BLaER1 treated with 17β-estradiol and CSF1 and Interleukin-3, amounts not matched to agents 10 nM and 100 nM (cell line): ENCODE measurements at regions not wholly inside any gene's neighbourhood (a gene's known extent, or its start where the extent isn't known, plus 50 kb on each side); places are given as distances from the start of the nearest gene placed in this dataset.

Experiments used
- H3K27ac ChIP-seq, 11 experiments: shearing (Covaris generic); formaldehyde crosslinking; 2 replicates each; pipeline ENCODE4 v1.8.1; 2022
- H3K27me3 ChIP-seq, 11 experiments: shearing (Covaris generic); formaldehyde crosslinking; 2 replicates each; pipeline ENCODE4 v1.8.1; 2022
- H3K36me3 ChIP-seq, 11 experiments: shearing (Covaris generic); formaldehyde crosslinking; 2 replicates each; pipeline ENCODE4 v1.8.1; 2022
- H3K4me1 ChIP-seq, 10 experiments: shearing (Covaris generic); formaldehyde crosslinking; 2 replicates each; pipeline ENCODE4 v1.8.1; 2022
- H3K4me2 ChIP-seq, 11 experiments: shearing (Covaris generic); formaldehyde crosslinking; 2 replicates each; pipeline ENCODE4 v1.8.1; 2022
- H3K4me3 ChIP-seq, 10 experiments: shearing (Covaris generic); formaldehyde crosslinking; 2 replicates each; pipeline ENCODE4 v1.8.1; 2022
- H3K9ac ChIP-seq, 11 experiments: shearing (Covaris generic); formaldehyde crosslinking; 2 replicates each; pipeline ENCODE4 v1.8.1; 2022
- H3K9me3 ChIP-seq, 11 experiments: shearing (Covaris generic); formaldehyde crosslinking; replicated peaks in 1 of 11; 2 replicates each; pipeline ENCODE4 v1.8.1; 2022
- H4K20me1 ChIP-seq, 11 experiments: shearing (Covaris generic); formaldehyde crosslinking; 2 replicates each; pipeline ENCODE4 v1.8.1; 2022
- Cebpa-rat ChIP-seq, 11 experiments: shearing (Covaris generic); IDR thresholded peaks; 2 replicates each; pipeline ENCODE4 v1.8.1; 2022

DNA sequence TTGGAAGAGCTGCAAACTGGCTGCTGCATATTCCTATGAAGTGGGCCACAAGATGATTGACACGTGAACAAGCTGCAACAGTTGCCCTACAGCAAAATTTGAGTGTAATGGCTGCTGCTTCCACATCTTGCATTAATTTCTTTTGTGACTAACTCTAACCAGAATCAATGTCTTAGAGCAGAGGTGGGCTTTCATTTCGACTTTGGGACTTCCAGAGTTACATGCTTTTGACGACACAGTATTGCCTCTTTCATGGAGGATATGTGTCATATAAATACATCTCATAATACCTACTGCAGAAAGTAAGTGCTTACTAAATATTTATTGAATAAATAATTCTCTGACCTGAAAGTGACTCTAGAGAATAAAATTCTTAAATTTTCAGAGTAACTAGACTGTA is 340.7 kb upstream of the KCNH8 start:
- Histone ChIP-seq H3K4me1 (peaks cover 0 to 19% (median 8%) of the 10 kb centered on the region in 10 experiments; a peak in 10 of 20 replicates), H3K27me3 (no peaks in the 10 kb centered on the region), H3K36me3 (no peaks in the 10 kb centered on the region), H3K9me3 (no peaks in the 10 kb centered on the region), H4K20me1 (no peaks in the 10 kb centered on the region), H3K9ac (no peak overlapping the region), H3K4me2 (no peak overlapping the region), H3K27ac (no peak overlapping the region), H3K4me3 (no peak overlapping the region)
- TF ChIP-seq Cebpa-rat (IDR thresholded peaks at IDR 0.05) = no peak

DNA sequence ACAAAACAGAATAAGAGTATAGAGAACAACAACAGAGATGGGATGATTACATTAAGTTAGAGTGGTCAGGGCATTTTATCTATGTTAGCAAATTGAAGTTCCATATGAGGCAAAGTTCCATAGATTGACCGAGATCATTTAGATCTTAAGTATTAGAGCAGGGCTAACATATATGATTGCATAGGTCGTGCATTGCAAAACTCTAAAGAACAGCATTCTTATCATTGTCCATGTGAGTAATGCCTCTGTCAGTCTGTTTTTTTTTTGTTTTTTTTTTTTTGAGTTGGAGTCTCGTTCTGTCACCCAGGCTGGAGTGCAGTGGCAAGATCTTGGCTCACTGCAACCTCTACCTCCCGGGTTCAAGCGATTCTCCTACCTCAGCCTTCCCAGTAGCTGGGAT is 341.7 kb upstream of the KCNH8 start:
- no peak overlapping the region for H3K4me3 ChIP-seq
- H3K27ac ChIP-seq = no peak overlapping the region
- H3K4me2 ChIP-seq = no peak overlapping the region
- no peak for TF ChIP-seq Cebpa-rat (IDR thresholded peaks at IDR 0.05)
- no peaks in the 10 kb centered on the region for H4K20me1 ChIP-seq
- no peaks in the 10 kb centered on the region for H3K36me3 ChIP-seq
- H3K27me3 ChIP-seq = no peaks in the 10 kb centered on the region
- no peaks in the 10 kb centered on the region for H3K9me3 ChIP-seq
- no peak overlapping the region for H3K9ac ChIP-seq
- H3K4me1 ChIP-seq = peaks cover 0 to 19% (median 8%) of the 10 kb centered on the region in 10 experiments; a peak in 10 of 20 replicates

DNA sequence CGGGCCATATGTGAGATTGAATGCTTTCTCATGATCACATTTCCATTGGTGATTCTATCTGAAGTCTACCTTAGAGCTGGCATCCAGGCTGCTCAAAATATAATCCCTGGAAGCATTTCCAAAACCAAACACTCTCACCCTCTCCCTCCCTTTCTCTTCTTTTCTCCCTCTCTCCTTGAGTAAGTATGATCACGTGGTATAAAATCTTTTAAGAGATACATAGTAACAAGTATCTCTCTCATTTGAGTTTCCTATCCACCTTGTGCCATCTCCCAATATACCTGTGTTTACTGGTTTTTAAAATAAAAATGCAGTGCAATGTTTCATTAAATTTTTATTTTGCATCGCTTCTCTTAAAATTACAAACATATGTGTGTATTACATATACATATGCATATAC is 350.9 kb upstream of the KCNH8 start:
- Histone ChIP-seq H3K9me3 (no peaks in the 10 kb centered on the region), H3K4me3 (no peak overlapping the region), H4K20me1 (no peaks in the 10 kb centered on the region), H3K4me2 (no peak overlapping the region), H3K27ac (no peak overlapping the region), H3K27me3 (no peaks in the 10 kb centered on the region), H3K36me3 (no peaks in the 10 kb centered on the region), H3K4me1 (no peaks in the 10 kb centered on the region), H3K9ac (no peak overlapping the region)
- no peak for TF ChIP-seq Cebpa-rat (IDR thresholded peaks at IDR 0.05)

DNA sequence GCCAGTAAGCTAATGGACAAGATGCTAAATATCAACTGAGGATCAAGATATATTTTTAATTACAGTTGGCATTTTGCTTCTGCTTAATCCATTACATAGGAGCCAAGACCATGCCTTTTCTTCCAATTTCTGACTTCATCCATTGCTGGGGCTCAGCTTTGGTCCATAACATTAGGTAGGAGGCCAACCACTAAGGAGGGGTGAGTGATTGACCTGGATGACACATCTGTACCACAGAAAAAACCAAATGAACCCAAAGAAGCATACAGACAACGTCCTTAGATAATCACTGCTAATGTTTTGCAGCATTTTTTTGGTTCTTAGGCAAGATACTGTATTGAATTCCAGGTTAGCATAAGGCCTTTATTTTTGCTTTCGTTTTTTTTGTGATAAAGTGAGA is 353.2 kb upstream of the KCNH8 start:
- no peaks in the 10 kb centered on the region for H3K27me3 ChIP-seq
- H3K4me2 ChIP-seq = no peak overlapping the region
- H3K4me3 ChIP-seq = no peak overlapping the region
- no peaks in the 10 kb centered on the region for H3K4me1 ChIP-seq
- no peaks in the 10 kb centered on the region for H3K9me3 ChIP-seq
- no peak for TF ChIP-seq Cebpa-rat (IDR thresholded peaks at IDR 0.05)
- no peak overlapping the region for H3K27ac ChIP-seq
- H3K36me3 ChIP-seq = no peaks in the 10 kb centered on the region
- H3K9ac ChIP-seq = no peak overlapping the region
- no peaks in the 10 kb centered on the region for H4K20me1 ChIP-seq

DNA sequence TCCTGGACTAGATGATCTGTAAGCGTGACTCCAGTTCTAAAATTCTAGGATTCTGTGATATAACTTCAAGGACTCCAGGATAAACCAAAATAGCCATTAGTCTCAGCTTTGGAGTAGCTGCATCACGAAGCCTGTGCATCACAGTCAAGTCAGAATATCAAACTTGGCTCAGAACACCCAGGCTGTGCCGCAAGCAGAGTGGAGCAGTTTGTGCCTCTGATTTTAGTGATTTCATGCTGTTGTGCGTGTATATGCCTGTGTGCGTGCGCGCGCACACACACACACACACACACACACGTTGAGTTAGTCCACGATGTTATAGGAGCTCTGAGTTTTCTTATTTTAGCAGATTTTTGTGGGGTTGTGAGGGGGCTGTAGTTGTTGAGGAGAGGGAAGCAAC is 356.6 kb upstream of the KCNH8 start:
- Histone ChIP-seq H3K4me1 (no peaks in the 10 kb centered on the region), H3K27me3 (no peaks in the 10 kb centered on the region), H3K4me3 (no peak overlapping the region), H3K27ac (no peak overlapping the region), H4K20me1 (no peaks in the 10 kb centered on the region), H3K9ac (no peak overlapping the region), H3K4me2 (no peak overlapping the region), H3K9me3 (no peaks in the 10 kb centered on the region), H3K36me3 (no peaks in the 10 kb centered on the region)
- no peak for TF ChIP-seq Cebpa-rat (IDR thresholded peaks at IDR 0.05)

DNA sequence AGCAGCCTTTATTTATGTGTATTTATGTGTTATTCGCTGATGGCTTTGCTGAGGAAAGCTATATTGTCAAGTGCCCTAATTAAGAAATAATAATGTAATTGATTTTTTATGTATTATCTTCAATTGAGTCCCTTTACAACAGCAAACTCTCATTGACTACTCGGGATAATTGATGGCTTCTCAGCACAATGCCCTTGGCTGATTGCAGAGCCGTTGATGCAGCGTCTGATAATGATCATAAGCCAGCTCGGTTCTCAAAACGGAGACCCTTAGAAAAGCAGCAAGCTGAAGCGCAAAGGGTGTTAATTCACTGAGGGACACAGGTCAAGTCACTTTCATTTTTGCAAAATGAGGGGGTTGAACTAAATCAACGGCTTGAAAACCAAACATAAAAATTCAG is 357.1 kb upstream of the KCNH8 start:
- Histone ChIP-seq H3K4me1 (no peaks in the 10 kb centered on the region), H3K9me3 (no peaks in the 10 kb centered on the region), H3K36me3 (no peaks in the 10 kb centered on the region), H3K27me3 (no peaks in the 10 kb centered on the region), H3K4me3 (no peak overlapping the region), H3K9ac (no peak overlapping the region), H3K27ac (no peak overlapping the region), H4K20me1 (no peaks in the 10 kb centered on the region), H3K4me2 (no peak overlapping the region)
- TF ChIP-seq Cebpa-rat (IDR thresholded peaks at IDR 0.05) = no peak

DNA sequence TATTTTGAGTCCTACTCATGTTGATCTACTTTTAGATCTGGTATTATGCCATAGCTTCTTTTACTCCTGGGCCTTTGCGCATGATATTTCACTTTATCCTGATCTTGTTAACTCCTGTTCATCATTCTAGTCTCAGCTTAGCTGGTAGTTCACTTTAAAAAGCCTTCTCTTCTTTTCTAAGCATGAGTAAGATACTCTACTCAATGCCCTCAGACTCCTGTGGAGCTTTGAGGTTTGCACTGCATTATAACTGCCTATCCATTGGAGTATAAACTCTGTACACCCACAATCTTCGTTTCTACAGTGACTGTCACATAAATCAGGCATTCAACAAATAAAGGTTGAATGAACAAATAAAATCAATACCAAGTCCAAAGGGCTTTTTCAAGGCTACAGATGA is 357.9 kb upstream of the KCNH8 start:
- H4K20me1 ChIP-seq = no peaks in the 10 kb centered on the region
- no peaks in the 10 kb centered on the region for H3K9me3 ChIP-seq

DNA sequence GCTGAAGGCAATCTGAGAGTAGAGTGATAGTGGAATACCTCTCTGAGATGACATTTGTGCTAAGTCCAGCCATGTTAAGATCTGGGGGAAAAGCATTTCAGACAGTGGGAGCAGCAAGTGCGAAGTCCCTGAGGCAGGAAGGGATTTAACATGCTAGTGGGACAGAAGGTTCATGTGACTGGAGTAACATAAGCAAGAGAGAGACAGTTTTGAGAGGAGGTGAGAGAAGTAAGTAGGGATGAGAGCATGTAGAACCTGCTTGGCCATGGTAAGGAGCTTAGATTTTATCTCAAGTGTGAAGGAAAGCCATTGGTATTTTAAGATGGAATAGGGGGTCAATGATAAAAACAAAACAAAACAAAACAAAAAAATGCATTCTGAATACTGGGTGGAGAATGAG is 358.6 kb upstream of the KCNH8 start:
- no peak for TF ChIP-seq Cebpa-rat (IDR thresholded peaks at IDR 0.05)
- Histone ChIP-seq H3K27ac (no peak overlapping the region), H3K9ac (no peak overlapping the region), H3K4me1 (no peaks in the 10 kb centered on the region), H3K36me3 (no peaks in the 10 kb centered on the region), H4K20me1 (no peaks in the 10 kb centered on the region), H3K27me3 (no peaks in the 10 kb centered on the region), H3K4me2 (no peak overlapping the region), H3K4me3 (no peak overlapping the region), H3K9me3 (no peaks in the 10 kb centered on the region)

More for the DNA sequence above, 357.9 kb upstream of the KCNH8 start:
- TF ChIP-seq Cebpa-rat (IDR thresholded peaks at IDR 0.05) = no peak
- no peaks in the 10 kb centered on the region for H3K27me3 ChIP-seq
- no peak overlapping the region for H3K4me3 ChIP-seq
- H3K27ac ChIP-seq = no peak overlapping the region
- no peak overlapping the region for H3K9ac ChIP-seq
- H3K36me3 ChIP-seq = no peaks in the 10 kb centered on the region
- no peak overlapping the region for H3K4me2 ChIP-seq
- no peaks in the 10 kb centered on the region for H3K4me1 ChIP-seq

DNA sequence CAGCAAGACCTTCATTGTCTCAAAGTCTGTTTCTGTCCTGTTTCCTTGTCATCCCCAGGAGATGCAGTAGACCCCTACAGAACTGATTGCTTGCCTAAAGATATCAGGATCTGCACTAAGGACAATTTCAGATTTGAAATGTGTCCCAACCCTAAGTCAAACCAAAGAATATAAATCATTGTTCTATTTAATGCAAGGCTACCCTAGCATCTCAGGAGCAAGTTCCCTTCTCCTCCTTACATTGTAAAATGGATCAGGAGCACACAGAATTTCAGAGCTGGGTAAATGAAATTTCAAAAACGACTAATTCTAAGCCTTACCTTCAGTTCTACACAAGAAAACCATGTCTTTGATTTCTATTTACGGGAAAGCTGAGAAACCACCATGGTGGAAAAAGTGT is 360.9 kb upstream of the KCNH8 start:
- Histone ChIP-seq H3K27me3 (no peaks in the 10 kb centered on the region), H3K27ac (no peak overlapping the region), H3K4me3 (no peak overlapping the region), H3K36me3 (no peaks in the 10 kb centered on the region), H3K4me2 (no peak overlapping the region), H4K20me1 (no peaks in the 10 kb centered on the region), H3K9ac (no peak overlapping the region), H3K4me1 (no peaks in the 10 kb centered on the region), H3K9me3 (no peaks in the 10 kb centered on the region)
- TF ChIP-seq Cebpa-rat (IDR thresholded peaks at IDR 0.05) = no peak

DNA sequence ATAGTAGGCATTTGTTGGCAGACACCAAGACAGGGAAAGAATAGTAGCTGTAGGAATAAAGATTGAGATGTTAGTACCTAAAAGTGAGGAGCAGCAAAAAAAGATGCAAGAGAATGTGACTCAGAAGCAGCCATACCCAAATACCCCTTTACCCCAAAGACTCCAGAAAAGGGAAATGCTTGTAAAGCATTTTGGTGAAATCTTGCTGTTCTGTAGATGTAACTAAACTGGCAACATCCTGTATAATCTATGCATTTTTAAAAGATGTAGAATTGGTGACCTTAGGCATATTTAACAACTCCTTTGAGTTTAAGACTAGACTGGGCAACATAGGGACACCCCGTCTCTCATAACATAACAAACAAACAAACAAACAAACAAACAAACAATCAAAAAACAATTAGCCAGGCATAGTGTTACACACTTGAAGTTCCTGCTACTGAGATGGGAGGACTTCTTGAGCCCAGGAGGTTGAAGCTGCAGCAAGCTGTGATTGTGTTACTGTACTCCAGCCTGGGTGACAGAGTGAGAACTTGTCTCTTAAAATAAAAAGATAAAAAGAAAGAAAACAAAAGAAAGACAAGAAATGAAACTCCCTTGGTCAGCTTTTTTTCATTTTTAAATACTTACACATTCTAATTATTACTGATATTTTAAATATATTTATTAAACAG is 361.5 kb upstream of the KCNH8 start:
- H3K9me3 ChIP-seq = no peaks in the 10 kb centered on the region
- no peak overlapping the region for H3K4me2 ChIP-seq
- H3K4me3 ChIP-seq = no peak overlapping the region
- no peaks in the 10 kb centered on the region for H3K4me1 ChIP-seq
- H3K9ac ChIP-seq = no peak overlapping the region
- no peaks in the 10 kb centered on the region for H3K27me3 ChIP-seq
- H3K27ac ChIP-seq = no peak overlapping the region
- H4K20me1 ChIP-seq = no peaks in the 10 kb centered on the region
- H3K36me3 ChIP-seq = no peaks in the 10 kb centered on the region
- TF ChIP-seq Cebpa-rat (IDR thresholded peaks at IDR 0.05) = no peak
